H1 (cell line): ENCODE measurements at regions not wholly inside any gene's neighbourhood (a gene's known extent, or its start where the extent isn't known, plus 50 kb on each side); places are given as distances from the start of the nearest gene placed in this dataset.

Experiments
- CTCF ChIA-PET: fragments of 300-600 bp; sonication (Branson Sonifier 250); formaldehyde crosslinking; loops from one replicate; lab custom pipeline; 2021; ENCODE audit not compliant: partially characterized antibody; lab: Charles Lee
- POLR2A ChIA-PET: fragments of 300-600 bp; sonication (Branson Sonifier 250); formaldehyde crosslinking; loops from one replicate; lab custom pipeline; 2021; ENCODE audit warnings: inconsistent platforms; ENCODE audit not compliant: partially characterized antibody; lab: Charles Lee
- DNase-seq, 2 experiments: peaks; one replicate each; pipeline versions ENCODE4 v3.0.0 to v3.0.0-alpha.2; 2010 to 2022; ENCODE audit warnings: low spot score in 2 of 2, low read depth in 1 of 2, mixed read lengths in 1 of 2
- FAIRE-seq: peaks from 2 replicates; lab custom pipeline; 2011; peaks lifted over from hg19 to GRCh38; lab: Jason Lieb, UNC
- H2AFZ ChIP-seq: 2 replicates; pipeline ENCODE4 v1.8.1; 2012; ENCODE audit warnings: low read length, inconsistent platforms
- H2AK5ac ChIP-seq: 2 replicates; pipeline ENCODE4 v1.6.1; 2013; ENCODE audit warnings: low read depth, low read length
- H2BK120ac ChIP-seq: replicated peaks from 2 replicates; pipeline ENCODE3; 2013; ENCODE audit warnings: low read depth, low read length, inconsistent platforms
- H2BK12ac ChIP-seq: 2 replicates; pipeline ENCODE4 v1.6.1; 2013; ENCODE audit warnings: low read depth, low read length
- H2BK15ac ChIP-seq: 2 replicates; pipeline ENCODE4 v1.6.1; 2013; ENCODE audit warnings: low read length
- H2BK20ac ChIP-seq: 2 replicates; pipeline ENCODE4 v1.6.1; 2013; ENCODE audit warnings: low read length
- H2BK5ac ChIP-seq: 2 replicates; pipeline ENCODE4 v1.6.1; 2013; ENCODE audit warnings: low read depth, low read length
- H3K14ac ChIP-seq: 2 replicates; pipeline ENCODE4 v1.6.1; 2013; ENCODE audit warnings: inconsistent platforms; ENCODE audit not compliant: insufficient read length
- H3K18ac ChIP-seq: 2 replicates; pipeline ENCODE4 v1.6.1; 2013; ENCODE audit warnings: low read length; ENCODE audit errors: extremely low read depth
- H3K23ac ChIP-seq: 2 replicates; pipeline ENCODE4 v1.6.1; 2013; ENCODE audit warnings: inconsistent platforms; ENCODE audit not compliant: insufficient read length
- H3K23me2 ChIP-seq: 2 replicates; pipeline ENCODE4 v1.6.1; 2013; ENCODE audit warnings: low read depth, low read length
- H3K27ac ChIP-seq: 2 replicates; pipeline ENCODE4 v1.6.1; 2011; ENCODE audit warnings: low read depth, low read length, inconsistent platforms
- H3K27me3 ChIP-seq, 4 experiments: replicated peaks in 1 of 4; 1 replicate in 1 of 4; 2 replicates in 3 of 4; pipeline versions ENCODE4 v1.6.1 to v1.8.1; 2011 to 2013; ENCODE audit warnings: low read length in 3 of 4, mild to moderate bottlenecking in 3 of 4, inconsistent platforms in 2 of 4, mixed read lengths in 2 of 4, moderate library complexity in 1 of 4; ENCODE audit not compliant: control insufficient read depth in 3 of 4, insufficient read depth in 3 of 4; ENCODE audit errors: extremely low read depth in 1 of 4
- H3K36me3 ChIP-seq, 4 experiments: 2 replicates each; pipeline versions ENCODE4 v1.6.1 to v1.8.1; 2011 to 2013; ENCODE audit warnings: mild to moderate bottlenecking in 4 of 4, low read length in 3 of 4, moderate library complexity in 2 of 4, control low read depth in 1 of 4, inconsistent platforms in 1 of 4; ENCODE audit not compliant: insufficient read depth in 4 of 4, control insufficient read depth in 2 of 4
- H3K4ac ChIP-seq: replicated peaks from 2 replicates; pipeline ENCODE3; 2013; ENCODE audit warnings: low read length, low read depth, mixed read lengths, inconsistent platforms; ENCODE audit not compliant: insufficient read length
- H3K4me1 ChIP-seq, 4 experiments: replicated peaks in 1 of 4; 1 replicate in 1 of 4; 2 replicates in 3 of 4; pipeline versions ENCODE4 v1.6.1 to v1.8.1; 2011 to 2013; ENCODE audit warnings: low read length in 3 of 4, inconsistent platforms in 2 of 4, mixed read lengths in 1 of 4; ENCODE audit not compliant: insufficient read depth in 4 of 4, control insufficient read depth in 3 of 4
- H3K4me2 ChIP-seq, 2 experiments: 2 replicates each; pipeline versions ENCODE4 v1.6.1 to v1.8.1; 2011 to 2013; ENCODE audit warnings: low read depth in 2 of 2, low read length in 2 of 2, control low read depth in 1 of 2, inconsistent platforms in 1 of 2, mild to moderate bottlenecking in 1 of 2; ENCODE audit not compliant: insufficient read depth in 1 of 2
- H3K4me3 ChIP-seq, 4 experiments: fragments of 200-600, 300-600 bp in 1 of 4; sonication (generic), shearing (Covaris generic), sonication (Bioruptor Twin) in 1 of 4; 2 replicates each; pipeline versions ENCODE4 v1.5.1 to v1.8.1; 2011 to 2016; ENCODE audit warnings: low read length in 4 of 4, low read depth in 3 of 4, control low read depth in 2 of 4, inconsistent platforms in 2 of 4, mild to moderate bottlenecking in 2 of 4, mixed read lengths in 1 of 4, moderate library complexity in 1 of 4; ENCODE audit not compliant: insufficient read depth in 2 of 4; ENCODE audit errors: extremely low read depth in 1 of 4
- H3K56ac ChIP-seq: replicated peaks from 2 replicates; pipeline ENCODE3; 2013; ENCODE audit warnings: low read depth, mild to moderate bottlenecking, mixed read lengths, low read length, inconsistent platforms; ENCODE audit not compliant: insufficient read length
- H3K79me1 ChIP-seq: 2 replicates; pipeline ENCODE4 v1.6.1; 2013; ENCODE audit warnings: low read depth, low read length, control low read depth
- H3K79me2 ChIP-seq, 2 experiments: 2 replicates each; pipeline versions ENCODE4 v1.6.1 to v1.8.1; 2012 to 2013; ENCODE audit warnings: low read length in 2 of 2, mild to moderate bottlenecking in 2 of 2, inconsistent platforms in 1 of 2; ENCODE audit not compliant: insufficient read depth in 2 of 2, control insufficient read depth in 1 of 2
- H3K9ac ChIP-seq, 4 experiments: replicated peaks in 1 of 4; 1 replicate in 1 of 4; 2 replicates in 3 of 4; pipeline versions ENCODE4 v1.6.1 to v1.8.1; 2011 to 2013; ENCODE audit warnings: low read depth in 3 of 4, low read length in 3 of 4, control low read depth in 2 of 4, mild to moderate bottlenecking in 2 of 4, moderate library complexity in 2 of 4, inconsistent platforms in 1 of 4; ENCODE audit errors: extremely low read depth in 1 of 4
- H3K9me3 ChIP-seq, 2 experiments: 2 replicates each; pipeline versions ENCODE4 v1.6.1 to v1.8.1; 2012 to 2013; ENCODE audit warnings: mild to moderate bottlenecking in 2 of 2, moderate library complexity in 2 of 2, control low read depth in 1 of 2, inconsistent platforms in 1 of 2, low read depth in 1 of 2, low read length in 1 of 2, mixed read lengths in 1 of 2; ENCODE audit not compliant: insufficient read depth in 2 of 2
- H4K20me1 ChIP-seq, 2 experiments: replicated peaks in 1 of 2; 2 replicates each; pipeline versions ENCODE3 to v1.8.1; 2011 to 2013; ENCODE audit warnings: inconsistent platforms in 2 of 2, low read length in 2 of 2, mild to moderate bottlenecking in 1 of 2; ENCODE audit not compliant: insufficient read depth in 2 of 2, control insufficient read depth in 1 of 2
- H4K5ac ChIP-seq: 2 replicates; pipeline ENCODE4 v1.6.1; 2013; ENCODE audit warnings: low read length, low read depth, mixed read lengths, inconsistent platforms; ENCODE audit not compliant: insufficient read length
- H4K8ac ChIP-seq: 2 replicates; pipeline ENCODE4 v1.8.0; 2013; ENCODE audit warnings: mild to moderate bottlenecking, moderate library complexity, low read length, inconsistent platforms; ENCODE audit not compliant: insufficient read depth; ENCODE audit errors: extremely low read depth
- H4K91ac ChIP-seq: replicated peaks from 2 replicates; pipeline ENCODE3; 2013; ENCODE audit warnings: low read length, mixed read lengths, inconsistent platforms; ENCODE audit not compliant: insufficient read length
- CHD2 ChIP-seq: IDR thresholded peaks from 2 replicates; pipeline ENCODE4 v1.6.1; 2012; ENCODE audit warnings: low read length, improper control_type of control experiment
- MAFK ChIP-seq: IDR thresholded peaks from 2 replicates; pipeline ENCODE4 v1.6.1; 2012; ENCODE audit warnings: low read depth, mild to moderate bottlenecking, improper control_type of control experiment, low read length
- TAF1 ChIP-seq: IDR thresholded peaks from 2 replicates; pipeline ENCODE4 v1.6.1; 2011; ENCODE audit warnings: mild to moderate bottlenecking, low read depth, low read length
- YY1 ChIP-seq: IDR thresholded peaks from 2 replicates; pipeline ENCODE4 v1.6.1; 2011; ENCODE audit warnings: low read depth, mild to moderate bottlenecking, low read length
- WGBS, 2 experiments: shearing (Covaris generic) in 1 of 2; methylation state at CpG; one replicate each; pipeline versions ENCODE4 v1.1.6 to v1.1.7; 2013 to 2015; ENCODE audit warnings: low lambda C conversion rate in 2 of 2, mixed read lengths in 2 of 2, inconsistent platforms in 1 of 2, low coverage in 1 of 2, missing lambda C conversion rate in 1 of 2; ENCODE audit not compliant: insufficient replicate concordance in 2 of 2, insufficient coverage in 1 of 2, insufficient read length in 1 of 2; ENCODE audit errors: extremely low coverage in 1 of 2, missing lambda C conversion rate in 1 of 2; 5-methylcytosine and 5-hydroxymethylcytosine counted together

DNA sequence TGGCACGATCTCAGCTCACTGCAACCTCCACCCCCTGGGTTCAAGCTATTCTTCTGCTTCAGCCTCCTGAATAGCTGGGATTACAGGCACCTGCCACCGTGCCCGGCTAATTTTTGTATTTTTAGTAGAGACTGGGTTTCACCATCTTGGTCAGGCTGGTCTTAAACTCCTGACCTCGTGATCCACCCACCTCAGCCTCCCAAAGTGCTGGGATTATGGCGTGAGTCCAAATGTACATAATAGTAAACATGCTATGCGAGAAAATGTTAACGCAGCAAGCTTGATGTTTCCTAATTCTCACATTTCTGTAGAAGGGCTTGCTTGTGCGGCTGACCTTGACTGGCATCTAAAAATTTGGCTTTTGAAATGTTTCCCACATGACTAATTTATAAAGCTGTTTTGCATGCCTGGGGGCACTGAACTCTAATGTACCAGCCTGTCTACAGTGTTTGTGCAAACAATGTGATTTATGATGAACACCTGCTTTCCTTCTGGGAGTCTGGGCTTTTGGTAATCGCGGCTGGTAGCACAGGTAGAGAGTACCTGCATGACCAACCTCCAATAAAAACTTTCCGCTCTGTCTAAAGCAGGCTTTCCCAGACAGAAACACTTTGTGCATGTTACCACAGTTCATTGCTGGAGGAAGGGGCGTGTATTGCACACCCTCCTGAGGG is 216.8 kb downstream of the IL15 start:
- no peaks in the 10 kb centered on the region for H3K79me1 ChIP-seq
- 91% methylated on average over 12 of the region's 12 CpGs; no CpG with 5 or more reads in 1 of the 2 experiments for WGBS, 2 experiments
- H3K18ac ChIP-seq, result no peak overlapping the region
- no peaks in the 10 kb centered on the region for H4K20me1 ChIP-seq
- TF ChIP-seq CHD2, result no peak
- TF ChIP-seq TAF1, result no peak
- TF ChIP-seq YY1, result no peak
- no peak for TF ChIP-seq MAFK
- H3K27ac ChIP-seq, result no peak overlapping the region
- FAIRE-seq (no peak), DNase-seq (no peak)
- H3K4me3 ChIP-seq, result no peak overlapping the region
- no peak overlapping the region for H2AK5ac ChIP-seq
- H3K23ac ChIP-seq, result no peak overlapping the region
- H3K9ac ChIP-seq, result no peak overlapping the region
- H2BK5ac ChIP-seq, result no peak overlapping the region
- no peak overlapping the region for H3K14ac ChIP-seq
- no peaks in the 10 kb centered on the region for H3K23me2 ChIP-seq
- no peak overlapping the region for H4K5ac ChIP-seq
- no peaks in the 10 kb centered on the region for H3K27me3 ChIP-seq
- no peak overlapping the region for H2BK120ac ChIP-seq
- no peak overlapping the region for H2BK15ac ChIP-seq
- ChIA-PET CTCF (no interaction called here), POLR2A (no interaction called here)
- no peaks in the 10 kb centered on the region for H3K36me3 ChIP-seq
- H3K4ac ChIP-seq, result no peak overlapping the region
- no peak overlapping the region for H2BK12ac ChIP-seq
- no peaks in the 10 kb centered on the region for H3K79me2 ChIP-seq
- H3K56ac ChIP-seq, result no peak overlapping the region
- no peak overlapping the region for H4K91ac ChIP-seq
- no peaks in the 10 kb centered on the region for H3K4me1 ChIP-seq
- H4K8ac ChIP-seq, result peak overlapping the region; percentile 46
- peaks cover 6 to 8% of the 10 kb centered on the region in 2 experiments; a peak in 2 of 4 replicates for H3K9me3 ChIP-seq
- H3K4me2 ChIP-seq, result no peak overlapping the region
- no peak overlapping the region for H2BK20ac ChIP-seq
- no peak overlapping the region for H2AFZ ChIP-seq
